Osteoblast (primary cell): ENCODE measurements at regions not wholly inside any gene's neighbourhood (a gene's known extent, or its start where the extent isn't known, plus 50 kb on each side); places are given as distances from the start of the nearest gene placed in this dataset.

Source experiments
- DNase-seq: peaks from one replicate; pipeline ENCODE4 v3.0.0; 2011; ENCODE audit warnings: low spot score, mixed read lengths; ENCODE audit not compliant: insufficient read length; ENCODE audit errors: missing footprints
- H2AFZ ChIP-seq: 2 replicates; pipeline ENCODE4 v1.6.0; 2011; ENCODE audit warnings: mild to moderate bottlenecking, low read length
- H3K27ac ChIP-seq: 2 replicates; pipeline ENCODE4 v1.5.1; 2011; ENCODE audit warnings: mild to moderate bottlenecking, low read depth, low read length, moderate library complexity
- H3K27me3 ChIP-seq: 2 replicates; pipeline ENCODE4 v1.6.0; 2012; ENCODE audit warnings: mild to moderate bottlenecking, control low read depth, inconsistent platforms, low read length, moderate library complexity; ENCODE audit not compliant: insufficient read depth
- H3K36me3 ChIP-seq: 2 replicates; pipeline ENCODE4 v1.5.1; 2011; ENCODE audit warnings: mild to moderate bottlenecking, low read length, control low read depth, moderate library complexity; ENCODE audit not compliant: insufficient read depth
- H3K4me1 ChIP-seq: 2 replicates; pipeline ENCODE4 v1.5.1; 2011; ENCODE audit warnings: mild to moderate bottlenecking, low read length, control low read depth, moderate library complexity; ENCODE audit not compliant: insufficient read depth
- H3K4me2 ChIP-seq: 2 replicates; pipeline ENCODE4 v1.6.0; 2011; ENCODE audit warnings: mild to moderate bottlenecking, low read length; ENCODE audit not compliant: insufficient read depth
- H3K4me3 ChIP-seq: fragments of 200-600 bp; sonication (generic); 3 replicates; pipeline ENCODE4 v1.5.1; 2012; ENCODE audit warnings: mild to moderate bottlenecking, low read length, inconsistent platforms; ENCODE audit not compliant: insufficient read depth
- H3K79me2 ChIP-seq: 2 replicates; pipeline ENCODE4 v1.6.0; 2012; ENCODE audit warnings: mild to moderate bottlenecking, low read length, control low read depth, inconsistent platforms; ENCODE audit not compliant: insufficient read depth
- H3K9me3 ChIP-seq: 2 replicates; pipeline ENCODE4 v1.5.1; 2011; ENCODE audit warnings: low read depth, low read length, control low read depth
- H4K20me1 ChIP-seq: 2 replicates; pipeline ENCODE4 v1.6.0; 2012; ENCODE audit warnings: mild to moderate bottlenecking, low read length, control low read depth; ENCODE audit not compliant: insufficient read depth
- TF ChIP-seq, protein P1 (sequence below): IDR thresholded peaks from 2 replicates; pipeline ENCODE4 v1.5.1; 2011; ENCODE audit warnings: mild to moderate bottlenecking, low read depth, low read length, moderate library complexity; ENCODE audit errors: extremely low read depth

DNA sequence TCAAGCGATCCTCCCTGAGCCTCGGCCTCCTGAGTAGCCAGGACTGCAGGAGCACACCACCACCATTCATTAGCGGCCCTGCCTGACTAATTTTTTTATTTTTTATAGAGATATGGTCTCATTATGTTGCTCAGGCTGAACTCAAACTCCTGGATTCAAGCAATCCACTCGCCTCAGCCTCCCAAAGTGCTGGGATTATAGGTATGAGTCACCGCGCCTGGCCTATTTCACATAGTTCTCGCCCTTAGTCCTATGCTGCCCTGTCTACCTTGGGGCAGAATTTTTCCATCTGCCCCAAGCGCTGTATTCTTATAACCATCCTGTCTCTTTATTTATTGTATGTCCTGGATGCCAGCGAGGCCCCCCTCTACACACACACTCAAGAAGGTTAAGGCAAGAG lies 50.9 kb upstream of the BCL2L14 start:
- no peak for DNase-seq
- no peak overlapping the region for H2AFZ ChIP-seq
- H3K4me3 ChIP-seq: no peak overlapping the region
- no peak overlapping the region for H3K4me2 ChIP-seq
- H4K20me1 ChIP-seq: no peaks in the 10 kb centered on the region
- no peaks in the 10 kb centered on the region for H3K79me2 ChIP-seq
- TF ChIP-seq, protein P1, sequence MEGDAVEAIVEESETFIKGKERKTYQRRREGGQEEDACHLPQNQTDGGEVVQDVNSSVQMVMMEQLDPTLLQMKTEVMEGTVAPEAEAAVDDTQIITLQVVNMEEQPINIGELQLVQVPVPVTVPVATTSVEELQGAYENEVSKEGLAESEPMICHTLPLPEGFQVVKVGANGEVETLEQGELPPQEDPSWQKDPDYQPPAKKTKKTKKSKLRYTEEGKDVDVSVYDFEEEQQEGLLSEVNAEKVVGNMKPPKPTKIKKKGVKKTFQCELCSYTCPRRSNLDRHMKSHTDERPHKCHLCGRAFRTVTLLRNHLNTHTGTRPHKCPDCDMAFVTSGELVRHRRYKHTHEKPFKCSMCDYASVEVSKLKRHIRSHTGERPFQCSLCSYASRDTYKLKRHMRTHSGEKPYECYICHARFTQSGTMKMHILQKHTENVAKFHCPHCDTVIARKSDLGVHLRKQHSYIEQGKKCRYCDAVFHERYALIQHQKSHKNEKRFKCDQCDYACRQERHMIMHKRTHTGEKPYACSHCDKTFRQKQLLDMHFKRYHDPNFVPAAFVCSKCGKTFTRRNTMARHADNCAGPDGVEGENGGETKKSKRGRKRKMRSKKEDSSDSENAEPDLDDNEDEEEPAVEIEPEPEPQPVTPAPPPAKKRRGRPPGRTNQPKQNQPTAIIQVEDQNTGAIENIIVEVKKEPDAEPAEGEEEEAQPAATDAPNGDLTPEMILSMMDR: no peak
- H3K36me3 ChIP-seq: no peaks in the 10 kb centered on the region
- peaks cover 4% of the 10 kb centered on the region for H3K27me3 ChIP-seq
- H3K9me3 ChIP-seq: no peaks in the 10 kb centered on the region
- peaks cover 16% of the 10 kb centered on the region for H3K4me1 ChIP-seq
- H3K27ac ChIP-seq: no peak overlapping the region

DNA sequence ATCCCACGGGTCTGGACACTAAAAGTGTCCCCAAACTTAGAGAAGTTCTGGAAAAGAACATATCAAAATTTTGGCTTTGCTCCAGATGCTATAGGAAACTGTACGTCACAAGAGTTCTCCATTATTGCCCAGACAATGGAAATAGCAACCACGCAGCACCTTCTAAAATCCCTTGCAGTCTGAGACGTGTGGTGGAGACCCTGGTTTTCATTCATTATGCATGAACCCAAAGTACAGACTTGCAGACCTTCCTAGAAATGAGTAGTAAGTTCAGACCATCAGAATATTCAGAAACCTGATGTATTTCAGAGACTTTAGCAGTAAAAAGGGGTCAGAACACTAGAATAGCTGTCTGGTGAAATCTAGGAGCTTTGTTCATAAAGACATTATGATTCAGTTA lies 50.0 kb upstream of the BCL2L14 start:
- Histone ChIP-seq H3K27me3 (peaks cover 4% of the 10 kb centered on the region), H3K4me3 (no peak overlapping the region), H2AFZ (no peak overlapping the region), H3K36me3 (no peaks in the 10 kb centered on the region), H3K27ac (no peak overlapping the region), H3K4me2 (no peak overlapping the region), H3K9me3 (no peaks in the 10 kb centered on the region), H4K20me1 (no peaks in the 10 kb centered on the region), H3K79me2 (no peaks in the 10 kb centered on the region), H3K4me1 (peaks cover 16% of the 10 kb centered on the region)
- TF ChIP-seq, protein P1: no peak
- DNase-seq: no peak
